ENCODE measurements at regions not wholly inside any gene's neighbourhood (a gene's known extent, or its start where the extent isn't known, plus 50 kb on each side); places are given as distances from the start of the nearest gene placed in this dataset.

- Histone ChIP-seq H3K79me1 (ENCODE audit: low read depth in 1 of 2, low read length in 2 of 2) (no peaks in the 10 kb centered on the region), H3K23ac (ENCODE audit: low read depth, low read length) (no peak overlapping the region), H3K56ac (ENCODE audit: extremely low read depth, insufficient read depth, low read length) (no peak overlapping the region), H4K20me1 (ENCODE audit: insufficient read depth, low read length) (no peaks in the 10 kb centered on the region), H2AFZ (replicated peaks; ENCODE audit: low read length, poor library complexity) (peak overlapping the region; percentile 49), H4K8ac (ENCODE audit: low read depth in 2 of 2, low read length in 2 of 2) (no peak overlapping the region), H3K27ac (ENCODE audit: insufficient read depth, low read length) (no peak overlapping the region), H2AK9ac (replicated peaks; ENCODE audit: low read depth, low read length, poor library complexity) (no peak overlapping the region), H3K4me2 (ENCODE audit: low read depth, low read length) (no peak overlapping the region), H3K27me3 (ENCODE audit: control insufficient read depth, insufficient read depth, low read length) (no peaks in the 10 kb centered on the region), H2BK5ac (ENCODE audit: low read depth, low read length, poor library complexity, severe bottlenecking) (no peak overlapping the region), H3K36me3 (ENCODE audit: control insufficient read depth, insufficient read depth, low read length) (no peaks in the 10 kb centered on the region), H3K4ac (ENCODE audit: low read depth, low read length) (no peak overlapping the region), H2BK15ac (ENCODE audit: low read depth, low read length) (no peak overlapping the region), H4K5ac (ENCODE audit: low read depth, low read length) (no peak overlapping the region), H3K9ac (ENCODE audit: low read depth, low read length) (no peak overlapping the region), H2AK5ac (ENCODE audit: low read depth, low read length) (no peak overlapping the region), H3K9me3 (ENCODE audit: control insufficient read depth, insufficient read depth, low read length) (no peaks in the 10 kb centered on the region; the same call in 1 of the 2 replicates), H3K4me1 (ENCODE audit: control insufficient read depth, insufficient read depth, low read length) (no peaks in the 10 kb centered on the region), H3K4me3 (ENCODE audit: insufficient read depth, low read depth, low read length) (no peak overlapping the region), H2BK20ac (ENCODE audit: low read depth, low read length) (no peak overlapping the region), H4K91ac (ENCODE audit: insufficient read depth, low read depth, low read length) (no peak overlapping the region), H3K18ac (ENCODE audit: low read depth, low read length) (no peak overlapping the region), H3K14ac (replicated peaks; ENCODE audit: low read depth, low read length) (no peak overlapping the region), H3K9me1 (ENCODE audit: insufficient read depth, low read length) (no peaks in the 10 kb centered on the region), H2BK120ac (ENCODE audit: low read depth, low read length) (no peak overlapping the region)
- in situ Hi-C loops (cut with MboI; ENCODE audit: low sequenced_read_pairs) (no loop called here), intact Hi-C loops (cut with micrococcal nuclease) (no loop called here), dilution Hi-C loops (cut with HindIII; ENCODE audit: low sequenced_read_pairs, unreplicated experiment) (no loop called here)
- DNase-seq (no peak), ATAC-seq (ENCODE audit: low read depth) (no peak)
- POLR2A ChIA-PET (ENCODE audit: unreplicated experiment) = no interaction called here
- BruUV-seq (replicated peaks) = no TSS peak
- no peak for TF ChIP-seq RFX5 (IDR thresholded peaks at IDR 0.05; ENCODE audit: low read depth, low read length)
- TF ChIP-seq RCOR1 (IDR thresholded peaks at IDR 0.05; ENCODE audit: insufficient replicate concordance, low read length) = no peak
- TF ChIP-seq, protein P1, sequence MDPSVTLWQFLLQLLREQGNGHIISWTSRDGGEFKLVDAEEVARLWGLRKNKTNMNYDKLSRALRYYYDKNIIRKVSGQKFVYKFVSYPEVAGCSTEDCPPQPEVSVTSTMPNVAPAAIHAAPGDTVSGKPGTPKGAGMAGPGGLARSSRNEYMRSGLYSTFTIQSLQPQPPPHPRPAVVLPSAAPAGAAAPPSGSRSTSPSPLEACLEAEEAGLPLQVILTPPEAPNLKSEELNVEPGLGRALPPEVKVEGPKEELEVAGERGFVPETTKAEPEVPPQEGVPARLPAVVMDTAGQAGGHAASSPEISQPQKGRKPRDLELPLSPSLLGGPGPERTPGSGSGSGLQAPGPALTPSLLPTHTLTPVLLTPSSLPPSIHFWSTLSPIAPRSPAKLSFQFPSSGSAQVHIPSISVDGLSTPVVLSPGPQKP (IDR thresholded peaks at IDR 0.05; ENCODE audit: borderline replicate concordance, low read depth, low read length) = no peak
- TF ChIP-seq, protein P2, sequence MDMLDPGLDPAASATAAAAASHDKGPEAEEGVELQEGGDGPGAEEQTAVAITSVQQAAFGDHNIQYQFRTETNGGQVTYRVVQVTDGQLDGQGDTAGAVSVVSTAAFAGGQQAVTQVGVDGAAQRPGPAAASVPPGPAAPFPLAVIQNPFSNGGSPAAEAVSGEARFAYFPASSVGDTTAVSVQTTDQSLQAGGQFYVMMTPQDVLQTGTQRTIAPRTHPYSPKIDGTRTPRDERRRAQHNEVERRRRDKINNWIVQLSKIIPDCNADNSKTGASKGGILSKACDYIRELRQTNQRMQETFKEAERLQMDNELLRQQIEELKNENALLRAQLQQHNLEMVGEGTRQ (IDR thresholded peaks at IDR 0.05; ENCODE audit: low read depth, low read length) = no peak
- WGBS, 2 experiments (ENCODE audit: extremely low coverage in 2 of 2, insufficient read length in 1 of 2) = 57% methylated on average over 1 of the region's 4 CpGs; no CpG with 5 or more reads in 1 of the 2 experiments
- CTCF ChIA-PET = no interaction called here
Measured at GRCh38 chr10:9819756-9820494, 1197.7 kb upstream of the CELF2 start.

Data from IMR-90 (cell line).